GM19239 (cell line): ENCODE measurements at regions not wholly inside any gene's neighbourhood (a gene's known extent, or its start where the extent isn't known, plus 50 kb on each side); places are given as distances from the start of the nearest gene placed in this dataset.
"Not testable (repeated sequence)": the region's sequence is repeated elsewhere in the genome, so short reads cannot be mapped to it uniquely, and the experiment has no call there.

Experiments used
- DNase-seq: peaks from one replicate; pipeline ENCODE4 v3.0.0; 2011; ENCODE audit warnings: low spot score; ENCODE audit not compliant: insufficient read length
- FAIRE-seq: peaks from 2 replicates; lab custom pipeline; 2011; peaks lifted over from hg19 to GRCh38; lab: Jason Lieb, UNC

DNA sequence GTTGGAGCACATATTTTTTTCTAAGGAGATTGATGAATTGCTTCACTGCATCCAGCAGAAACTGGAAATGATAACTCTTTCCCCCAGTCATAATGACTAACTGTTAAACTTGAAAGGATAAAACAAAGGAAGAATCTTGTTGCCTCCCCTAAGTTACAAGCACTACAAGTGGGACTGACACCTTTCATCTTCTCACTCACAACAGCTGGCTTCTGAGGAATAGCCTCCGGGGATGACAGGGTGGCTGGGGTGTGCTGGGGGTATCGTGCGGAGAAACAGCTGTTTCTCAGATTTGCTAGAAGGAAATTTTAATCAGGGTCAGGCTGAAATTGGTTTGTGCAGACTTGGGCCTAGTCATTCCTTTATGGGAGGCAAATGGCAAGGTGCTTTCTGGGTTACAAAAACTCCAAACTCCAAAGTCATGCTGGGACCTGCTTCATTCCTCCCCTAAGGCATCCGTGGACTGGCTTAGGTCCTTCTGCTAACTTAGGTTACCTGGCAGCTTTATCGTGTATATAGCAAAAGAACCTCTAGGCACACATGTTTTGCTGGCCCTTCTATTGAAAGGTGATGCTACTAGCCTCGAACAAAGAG is 557.2 kb downstream of the TOX3 start:
- DNase-seq (no peak), FAIRE-seq (no peak)

DNA sequence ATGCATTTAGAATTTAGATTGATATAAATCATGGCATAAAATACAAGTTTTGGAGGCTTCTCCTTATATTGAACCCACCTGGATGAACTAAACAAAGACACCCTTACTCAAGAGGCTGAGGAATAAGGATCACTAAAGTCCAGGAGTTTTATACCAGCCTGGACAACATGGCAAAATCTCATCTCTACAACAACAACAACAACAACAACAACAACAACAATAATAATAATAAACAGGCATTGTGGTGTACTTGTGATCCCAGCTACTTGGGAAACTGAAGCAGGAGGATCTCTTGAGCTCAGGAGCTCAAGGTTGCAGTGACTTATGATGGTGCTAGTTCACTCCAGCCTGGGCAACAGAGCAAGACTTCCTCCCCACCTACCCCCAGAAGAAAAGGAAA is 558.0 kb downstream of the TOX3 start:
- DNase-seq (no peak), FAIRE-seq (no peak)

DNA sequence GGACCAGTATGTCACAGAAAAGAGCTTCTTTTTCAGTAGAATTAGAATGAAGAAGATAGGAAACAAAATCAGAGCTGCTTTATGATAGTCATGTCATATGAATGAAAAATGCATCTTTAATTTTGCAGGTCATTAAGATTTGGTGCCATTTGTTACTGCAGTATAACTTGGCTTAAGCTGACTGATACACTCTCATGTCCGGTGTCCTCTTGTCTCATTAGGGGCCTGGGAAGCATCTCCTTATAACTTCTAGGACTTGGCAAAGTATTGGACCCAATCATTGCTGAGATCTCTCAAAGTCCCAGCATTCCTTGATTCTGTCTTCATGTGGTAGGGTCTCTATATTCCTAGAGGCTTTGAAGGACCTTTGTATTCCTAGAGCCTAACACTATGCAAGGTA is 559.4 kb downstream of the TOX3 start:
- DNase-seq (no peak), FAIRE-seq (no peak)

DNA sequence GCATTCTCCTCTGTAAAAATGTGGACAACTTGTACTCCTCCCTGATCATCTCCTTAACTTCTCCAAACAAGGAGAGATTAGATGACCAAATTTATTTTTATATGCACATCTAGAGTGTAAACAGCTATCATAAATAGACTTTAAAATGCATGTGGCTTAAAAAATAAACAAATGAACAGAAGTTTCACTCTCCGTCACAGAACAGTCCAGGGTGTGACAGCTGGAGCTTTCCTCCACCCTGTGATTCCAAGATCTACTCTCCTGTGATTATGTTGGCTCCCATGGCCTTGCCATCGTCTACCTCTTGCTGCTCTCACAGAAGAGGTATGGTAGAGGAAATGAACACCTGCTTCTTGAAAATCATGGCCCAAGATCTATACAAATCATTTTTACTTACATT is 560.2 kb downstream of the TOX3 start:
- FAIRE-seq: no peak
- no peak for DNase-seq

DNA sequence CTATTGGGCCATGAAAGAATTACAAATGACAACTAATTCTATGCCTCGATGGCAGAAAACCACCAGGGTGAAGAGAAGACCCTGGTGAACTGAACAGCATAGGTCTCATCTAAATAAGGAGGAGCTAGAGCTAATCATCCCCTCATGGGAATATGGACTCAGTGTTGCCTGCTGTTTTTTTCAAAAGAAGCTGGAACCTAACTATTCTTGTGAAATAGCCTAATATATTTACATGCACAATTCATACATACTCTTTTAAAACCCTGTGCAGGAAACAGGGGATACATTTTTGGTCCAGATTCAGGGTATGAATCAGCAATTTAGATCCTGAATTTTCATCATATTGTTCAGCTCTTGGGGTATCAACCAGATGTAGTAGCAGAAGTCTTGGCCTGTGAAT is 560.6 kb downstream of the TOX3 start:
- no peak for DNase-seq
- no peak for FAIRE-seq

DNA sequence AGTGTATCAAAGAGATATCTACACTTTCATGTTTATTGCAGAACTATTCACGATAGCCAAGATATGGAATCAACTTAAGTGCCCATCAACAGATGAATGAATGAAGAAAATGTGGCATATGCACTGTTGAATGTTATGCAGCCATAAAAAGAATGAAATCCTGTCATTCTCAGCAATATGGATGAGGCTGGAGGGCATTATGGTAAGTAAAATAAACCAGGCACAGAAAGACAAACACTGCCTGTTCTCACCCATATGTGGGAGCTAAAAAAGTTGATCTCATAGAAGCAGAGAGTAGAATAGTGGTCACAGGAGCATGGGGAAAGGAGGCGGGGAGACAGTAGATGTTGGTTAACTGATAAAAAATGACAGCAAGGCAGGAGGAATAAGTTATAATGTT is 561.8 kb downstream of the TOX3 start:
- DNase-seq: no peak
- FAIRE-seq: no peak

DNA sequence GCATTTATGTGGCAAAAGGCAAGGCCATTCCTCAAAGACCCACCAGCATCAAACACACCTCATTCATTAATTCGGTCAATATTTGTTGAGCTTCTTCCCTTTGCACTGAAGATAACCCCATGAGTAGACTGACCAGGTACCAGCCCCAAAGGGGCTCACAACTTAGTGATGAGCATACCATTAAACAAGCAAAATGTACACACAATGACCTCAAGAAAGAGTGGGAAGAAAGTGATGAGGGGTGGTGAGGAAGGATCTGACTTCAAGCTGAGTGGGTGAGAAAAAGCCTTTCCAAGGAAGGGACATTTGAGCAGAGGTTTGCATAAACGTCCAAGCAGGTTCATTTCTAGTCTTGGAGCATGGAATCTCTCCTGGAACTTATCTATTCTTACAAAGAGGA is 562.5 kb downstream of the TOX3 start:
- DNase-seq (no peak), FAIRE-seq (no peak)

DNA sequence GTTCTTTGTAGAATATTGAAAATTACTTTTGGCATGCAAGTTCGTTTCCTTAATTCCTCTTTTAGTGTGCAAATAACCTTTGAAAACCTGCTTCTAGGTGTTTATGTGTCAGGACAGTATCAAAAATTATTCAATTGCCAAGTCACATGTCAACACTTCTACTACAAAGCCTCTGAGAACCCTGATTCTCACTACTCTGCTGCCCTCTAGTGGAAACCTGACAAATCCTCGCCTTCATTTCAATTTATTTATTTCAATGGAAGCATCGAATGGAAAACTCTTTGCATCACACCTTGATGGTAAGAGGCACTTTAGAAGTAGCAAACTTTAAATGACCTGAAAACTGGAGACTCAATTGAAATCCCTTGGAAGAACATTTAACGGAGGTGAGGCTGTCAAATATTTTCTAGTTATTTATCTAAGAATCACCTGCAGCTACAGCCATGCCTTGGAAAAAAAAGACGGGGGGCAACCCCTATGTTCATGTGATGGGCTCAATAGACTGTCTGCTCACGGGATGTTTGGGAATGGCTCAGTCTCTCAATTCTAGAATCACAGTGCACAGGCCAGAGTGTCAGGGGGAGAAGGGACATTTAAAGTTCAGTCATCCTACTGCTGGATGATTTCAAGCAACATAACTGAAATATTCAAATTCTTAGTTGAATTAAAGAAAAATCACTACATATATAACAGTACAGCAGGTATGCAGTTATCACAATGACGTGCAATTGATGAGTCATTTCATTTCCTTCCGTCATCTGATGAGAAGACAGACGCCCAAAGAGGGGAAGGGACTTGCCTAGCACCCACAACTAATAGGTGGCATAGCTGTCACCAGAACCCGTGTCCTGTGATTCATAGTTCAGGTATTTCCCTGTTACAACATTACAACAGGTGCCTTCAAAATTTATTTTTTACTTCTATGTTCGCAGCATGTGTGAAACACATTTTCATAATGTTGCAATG is 563.9 kb downstream of the TOX3 start:
- FAIRE-seq (peak; percentile 61), DNase-seq (peak; percentile 16)

DNA sequence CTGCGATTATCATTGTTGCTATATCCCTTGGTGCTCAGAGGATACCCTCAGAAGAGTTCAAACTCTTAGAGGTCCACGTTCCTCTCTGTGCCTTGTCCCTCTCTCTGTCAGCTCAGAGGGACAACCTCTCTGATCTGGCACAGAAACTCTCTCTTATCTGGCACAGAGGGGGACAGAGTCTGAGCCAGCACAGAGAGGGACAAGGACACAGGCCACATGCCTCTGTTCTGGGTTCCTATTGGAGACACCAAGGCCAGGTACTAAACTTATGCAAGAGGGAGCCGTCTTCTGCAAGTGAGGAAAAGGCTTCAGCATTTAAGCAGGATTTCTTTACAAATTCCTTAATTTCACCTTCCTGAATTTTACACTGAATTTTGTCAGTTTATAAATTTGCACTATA is 565.2 kb downstream of the TOX3 start:
- DNase-seq: no peak
- no peak for FAIRE-seq

DNA sequence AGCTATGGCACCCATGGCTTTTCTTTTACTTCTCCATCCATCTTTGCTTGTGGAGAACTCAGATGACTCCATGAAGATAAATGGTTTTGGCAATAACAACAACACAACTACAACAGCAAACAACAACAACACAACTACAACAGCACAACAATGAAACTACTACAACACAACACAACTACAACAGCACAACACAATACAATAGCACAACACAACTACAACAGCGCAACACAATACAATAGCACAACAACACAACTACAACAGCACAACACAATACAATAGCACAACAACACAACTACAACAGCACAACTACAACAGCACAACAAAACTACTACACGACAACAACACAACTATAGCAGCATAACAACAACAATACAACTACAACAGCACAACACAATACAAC is 569.4 kb downstream of the TOX3 start:
- not testable (repeated sequence) for FAIRE-seq, DNase-seq

DNA sequence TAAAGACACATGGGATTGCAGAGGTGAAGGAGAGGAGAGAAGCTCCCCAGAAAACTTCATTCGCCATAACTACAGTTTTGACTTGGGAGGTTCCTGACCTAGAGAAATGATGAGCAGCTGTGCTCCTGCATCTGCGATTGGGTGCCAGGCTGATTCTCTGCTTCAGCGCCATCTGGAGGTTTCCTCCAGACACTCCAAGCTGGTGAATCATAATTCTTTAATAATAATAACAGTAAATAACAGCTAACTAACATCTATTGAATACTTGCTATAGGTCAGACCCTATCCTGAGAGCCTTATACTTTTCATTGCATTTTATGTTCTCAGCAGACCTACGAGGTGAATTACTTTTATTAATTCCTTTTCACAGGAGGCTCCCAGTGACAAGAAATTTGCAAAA is 575.8 kb downstream of the TOX3 start:
- DNase-seq: no peak
- FAIRE-seq: no peak

DNA sequence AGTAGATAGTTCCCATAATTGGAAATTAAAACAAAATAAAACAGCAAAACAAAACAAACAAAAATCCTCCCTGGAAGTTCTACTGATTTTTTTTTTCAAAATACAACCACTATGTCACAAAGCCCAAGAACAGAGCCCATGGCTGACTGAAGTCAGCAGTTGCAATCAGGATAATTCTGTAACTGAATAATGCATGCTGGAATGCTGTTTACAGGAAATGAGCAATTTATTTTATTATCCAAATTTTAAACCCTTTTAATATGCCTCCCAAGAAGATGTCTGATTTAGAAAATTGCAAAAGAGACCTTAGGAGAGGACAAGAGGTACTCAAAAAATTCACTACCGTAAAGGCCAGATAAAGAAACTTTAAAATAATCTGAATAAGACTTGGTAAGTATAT is 578.2 kb downstream of the TOX3 start:
- FAIRE-seq (no peak), DNase-seq (no peak)

DNA sequence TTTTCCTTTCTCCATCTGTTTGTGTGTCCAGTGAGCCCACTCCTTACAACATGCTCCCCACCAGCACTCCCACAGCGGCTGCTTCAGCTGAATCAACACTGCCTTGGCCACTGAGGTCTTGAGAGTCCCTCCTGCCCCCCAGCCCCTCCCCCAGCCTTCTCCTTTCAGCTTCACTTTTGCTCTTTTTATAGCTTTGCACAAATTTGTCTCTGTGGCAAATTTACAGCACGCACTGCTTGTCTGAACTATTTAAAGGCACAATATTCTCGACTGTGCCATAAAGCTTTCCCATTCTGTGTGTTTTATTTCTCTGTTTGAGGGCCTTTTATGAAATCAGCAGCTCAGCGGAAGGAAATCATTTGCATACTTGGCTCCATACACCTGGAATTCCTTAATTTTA is 579.3 kb downstream of the TOX3 start:
- no peak for DNase-seq
- FAIRE-seq: no peak

DNA sequence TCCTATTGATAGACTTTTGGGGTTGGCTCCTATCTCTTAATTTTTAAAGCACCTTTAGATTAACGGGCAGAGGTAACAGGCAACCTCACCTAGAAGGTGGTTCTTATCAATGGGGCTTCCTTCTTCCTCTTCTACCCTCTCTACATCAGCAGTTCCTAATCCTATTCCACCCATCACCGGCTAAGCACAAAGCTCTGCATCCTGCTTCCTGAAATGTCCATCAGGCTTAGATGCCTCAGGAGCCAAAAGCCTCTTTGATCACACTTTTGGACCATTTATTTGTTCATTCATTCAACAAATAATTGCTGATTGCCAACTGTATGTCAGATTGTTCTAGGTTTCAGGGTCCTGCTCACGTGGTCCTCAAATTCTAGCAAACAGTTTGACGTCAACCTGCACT is 586.0 kb downstream of the TOX3 start:
- DNase-seq (no peak), FAIRE-seq (no peak)

DNA sequence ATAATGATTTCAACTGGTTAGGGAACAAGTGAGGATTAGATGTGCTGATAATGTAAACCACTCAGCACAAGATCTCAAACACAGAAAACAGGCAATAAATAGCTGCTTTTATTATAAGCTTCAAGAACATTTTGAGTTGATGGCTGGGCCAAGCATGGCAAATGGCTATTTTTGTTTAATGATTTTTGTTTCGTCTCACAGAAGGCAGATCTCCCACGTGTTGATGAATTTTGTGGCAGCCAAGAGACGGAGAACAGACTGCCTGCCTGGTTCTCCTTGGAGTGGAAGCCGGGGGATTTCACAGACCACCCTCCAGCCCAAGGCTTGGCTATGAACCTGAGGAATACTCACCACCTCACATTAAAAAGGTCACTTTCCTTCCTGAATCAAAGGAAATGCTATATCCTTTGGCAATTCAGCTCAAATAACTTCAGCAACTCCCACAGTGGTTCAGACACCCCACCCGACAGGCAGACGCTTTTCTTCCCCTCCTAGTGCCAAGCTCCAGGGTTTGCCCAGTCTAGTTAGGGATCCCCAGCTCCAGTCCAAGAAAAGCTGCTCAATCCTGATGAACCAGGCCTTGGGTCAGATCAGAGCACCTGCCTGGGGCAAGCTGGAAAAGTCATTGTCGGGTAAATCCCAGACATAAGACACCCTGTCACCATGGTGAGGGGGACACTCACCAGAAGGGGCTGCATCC is 593.5 kb downstream of the TOX3 start:
- DNase-seq (no peak), FAIRE-seq (no peak)

DNA sequence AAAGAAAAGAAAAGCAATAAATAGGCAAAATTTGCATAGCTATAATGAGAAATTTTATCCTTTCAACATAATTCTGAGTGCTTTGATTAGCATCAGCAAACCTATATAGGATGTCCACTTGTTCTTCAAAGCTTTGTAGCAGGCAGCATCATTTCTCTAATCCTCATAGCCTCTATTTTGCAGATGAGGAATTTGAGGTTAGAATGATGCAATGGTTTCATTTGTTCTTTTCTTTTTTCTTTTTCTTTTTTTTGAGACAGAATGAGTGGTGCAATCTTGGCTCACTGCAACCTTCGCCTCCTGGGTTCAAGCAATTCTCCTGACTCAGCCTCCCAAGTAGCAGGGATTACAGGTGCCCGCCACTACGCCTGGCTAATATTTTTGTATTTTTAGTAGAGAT is 594.4 kb downstream of the TOX3 start:
- DNase-seq: no peak
- FAIRE-seq: no peak

DNA sequence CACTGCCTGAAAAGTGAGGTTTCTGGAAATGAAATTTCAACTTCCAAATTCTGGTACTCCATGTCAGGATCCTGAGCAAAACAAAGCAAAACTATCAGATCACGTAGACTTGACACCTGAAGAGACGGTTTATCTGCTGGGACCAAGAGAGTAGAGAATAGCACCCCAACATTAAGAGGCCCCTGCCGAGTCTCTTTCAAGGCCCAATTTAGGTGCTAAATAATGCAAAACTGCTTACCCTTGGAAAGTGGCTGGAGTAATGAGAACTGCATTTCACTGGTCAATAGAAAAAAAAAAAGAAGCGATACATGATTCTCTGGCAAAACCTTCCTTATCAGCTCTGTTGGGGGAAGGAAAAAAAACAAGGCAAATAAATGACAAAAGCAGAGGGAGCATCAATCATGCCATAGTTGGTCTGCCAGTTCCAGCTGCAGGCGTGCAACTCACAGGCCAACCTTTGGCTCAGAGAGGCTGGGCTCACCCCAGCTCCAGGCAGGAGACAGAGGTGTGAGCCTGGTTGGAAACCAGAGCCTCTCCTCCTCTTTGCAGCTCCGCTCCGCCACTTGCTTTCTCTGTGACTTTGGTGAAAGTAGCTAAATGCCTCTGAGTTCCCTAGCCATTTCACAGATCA is 595.2 kb downstream of the TOX3 start:
- no peak for FAIRE-seq

DNA sequence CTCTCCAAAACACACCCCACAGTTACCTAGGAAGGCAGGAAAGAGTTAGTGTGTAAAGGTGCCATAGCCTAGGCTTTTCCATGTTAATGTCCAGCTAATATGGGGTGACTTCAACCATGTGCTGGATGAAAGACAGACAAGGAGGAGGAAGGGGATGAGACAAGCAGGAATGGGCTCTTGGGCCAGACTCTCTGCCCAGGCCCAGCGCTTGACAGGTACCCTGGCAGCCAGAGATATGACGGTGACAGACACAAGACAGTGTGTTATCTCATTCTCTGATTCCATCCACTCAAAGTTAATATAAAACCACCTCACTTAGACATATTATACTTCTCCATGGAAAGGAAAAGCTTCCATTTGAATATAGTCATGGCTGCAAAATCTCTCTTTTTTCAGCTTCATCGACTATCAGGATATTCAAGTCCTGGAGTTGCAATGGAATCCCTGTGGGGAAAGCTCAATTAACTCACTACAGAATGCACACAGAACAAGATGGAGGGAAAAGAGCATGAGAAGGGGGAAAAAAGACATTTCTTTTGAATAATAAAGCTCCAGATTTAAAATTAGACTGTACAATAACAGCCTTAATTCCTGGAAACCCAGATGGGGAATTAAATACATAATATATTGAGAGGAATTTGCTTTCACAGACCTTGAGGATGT is 596.7 kb downstream of the TOX3 start:
- DNase-seq (no peak), FAIRE-seq (no peak)

More for the DNA sequence above, 595.2 kb downstream of the TOX3 start:
- no peak for DNase-seq

DNA sequence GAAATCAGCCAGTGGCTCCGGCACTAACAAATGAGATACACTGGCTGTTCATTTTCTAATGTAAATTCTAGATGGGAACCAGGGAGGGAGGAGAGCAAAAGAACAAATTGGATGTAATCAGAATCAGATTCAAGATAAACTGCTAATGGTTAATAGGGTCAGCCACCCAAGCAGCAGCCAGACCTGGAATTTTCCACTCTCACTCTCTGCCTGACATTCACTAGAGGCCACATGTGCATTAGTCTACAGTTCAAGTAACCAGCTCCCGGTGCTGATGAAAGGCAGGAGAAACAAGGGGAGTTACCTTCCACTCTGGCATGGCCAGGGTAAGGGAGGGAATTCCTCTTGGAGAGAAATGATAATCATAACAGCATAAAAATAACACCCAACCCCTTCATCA is 597.7 kb downstream of the TOX3 start:
- FAIRE-seq (no peak), DNase-seq (no peak)

DNA sequence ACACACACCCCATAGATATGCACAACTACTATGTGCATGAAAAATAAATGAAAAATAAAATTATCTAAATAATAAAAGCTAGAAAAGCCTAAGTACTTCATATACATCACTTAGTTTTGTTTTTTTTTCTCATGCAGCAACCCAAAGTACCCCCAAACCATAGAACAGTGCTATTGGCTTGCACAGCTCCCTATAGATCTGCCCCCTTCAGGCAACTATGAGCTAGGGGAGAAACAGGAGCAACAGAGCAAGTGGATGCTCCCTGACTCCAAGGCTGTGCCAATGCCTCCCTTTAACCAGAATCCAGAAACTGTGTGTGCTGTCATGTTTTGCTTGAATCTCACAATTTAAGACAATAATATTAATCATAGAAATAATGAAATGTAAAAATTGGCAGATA is 605.5 kb downstream of the TOX3 start:
- DNase-seq (no peak), FAIRE-seq (no peak)
